ENCODE measurements at regions not wholly inside any gene's neighbourhood (a gene's known extent, or its start where the extent isn't known, plus 50 kb on each side); places are given as distances from the start of the nearest gene placed in this dataset.

- intact Hi-C loops (cut with micrococcal nuclease; ENCODE audit: unreplicated experiment) = no loop called here
- Histone ChIP-seq H3K9me3 (0 out of 2 replicates have a peak, but pooled peaks cover under 1% of the 10 kb centered on the region), H3K36me3 (ENCODE audit: control insufficient read depth, insufficient read depth, low read length) (no peaks in the 10 kb centered on the region), H3K4me1 (no peaks in the 10 kb centered on the region), H3K4me3 (ENCODE audit: low read depth, low read length) (no peak overlapping the region), H3K27me3 (replicated peaks; ENCODE audit: control insufficient read depth, insufficient read depth, low read length) (no peaks in the 10 kb centered on the region)
- Mint-ChIP-seq H3K4me3 (ENCODE audit: unreplicated experiment) (no peak overlapping the region), H3K27me3 (ENCODE audit: insufficient read depth, unreplicated experiment) (no peaks in the 10 kb centered on the region), H3K4me1 (ENCODE audit: low read depth, unreplicated experiment) (no peaks in the 10 kb centered on the region), H3K27ac (ENCODE audit: unreplicated experiment) (no peak overlapping the region), H3K9me3 (ENCODE audit: unreplicated experiment) (no peaks in the 10 kb centered on the region), H3K36me3 (ENCODE audit: insufficient read depth, unreplicated experiment) (no peaks in the 10 kb centered on the region)
- CTCF ChIA-PET = no interaction called here
- DNase-seq = no peak
- POLR2A ChIA-PET = no interaction called here
- BruUV-seq (replicated peaks) = no TSS peak
- no peak for TF ChIP-seq CTCF (IDR thresholded peaks at IDR 0.05; ENCODE audit: insufficient read depth in 1 of 2, low read depth in 1 of 2, low read length in 1 of 2, severe bottlenecking in 1 of 2, unreplicated experiment in 1 of 2)
These were observed 938.5 kb upstream of the ACO1 start for GRCh38 chr9:31445960-31446359.

GRCh38 chr9:31467075-31467474 is 917.4 kb upstream of the ACO1 start:
- no peak for TF ChIP-seq CTCF (IDR thresholded peaks at IDR 0.05; ENCODE audit: insufficient read depth in 1 of 2, low read depth in 1 of 2, low read length in 1 of 2, severe bottlenecking in 1 of 2, unreplicated experiment in 1 of 2)
- no peaks in the 10 kb centered on the region for H3K9me3 ChIP-seq
- Mint-ChIP-seq H3K27ac (ENCODE audit: unreplicated experiment) (no peak overlapping the region), H3K9me3 (ENCODE audit: unreplicated experiment) (no peaks in the 10 kb centered on the region), H3K4me3 (ENCODE audit: unreplicated experiment) (no peak overlapping the region), H3K27me3 (ENCODE audit: insufficient read depth, unreplicated experiment) (peaks cover 12% of the 10 kb centered on the region), H3K36me3 (ENCODE audit: insufficient read depth, unreplicated experiment) (no peaks in the 10 kb centered on the region), H3K4me1 (ENCODE audit: low read depth, unreplicated experiment) (no peaks in the 10 kb centered on the region)
- ChIA-PET CTCF (no interaction called here), POLR2A (no interaction called here)
- H3K36me3 ChIP-seq (ENCODE audit: control insufficient read depth, insufficient read depth, low read length) = no peaks in the 10 kb centered on the region
- DNase-seq = no peak
- no TSS peak for BruUV-seq (replicated peaks)
- no peaks in the 10 kb centered on the region for H3K27me3 ChIP-seq (replicated peaks; ENCODE audit: control insufficient read depth, insufficient read depth, low read length)
- H3K4me3 ChIP-seq (ENCODE audit: low read depth, low read length) = no peak overlapping the region
- H3K4me1 ChIP-seq = no peaks in the 10 kb centered on the region
- intact Hi-C loops (cut with micrococcal nuclease; ENCODE audit: unreplicated experiment) = no loop called here

- no peaks in the 10 kb centered on the region for H3K27me3 ChIP-seq (replicated peaks; ENCODE audit: control insufficient read depth, insufficient read depth, low read length)
- no peaks in the 10 kb centered on the region for H3K4me1 ChIP-seq
- DNase-seq = no peak
- no peaks in the 10 kb centered on the region for H3K36me3 ChIP-seq (ENCODE audit: control insufficient read depth, insufficient read depth, low read length)
- H3K4me1 Mint-ChIP-seq (ENCODE audit: low read depth, unreplicated experiment) = no peaks in the 10 kb centered on the region
- no peaks in the 10 kb centered on the region for H3K9me3 Mint-ChIP-seq (ENCODE audit: unreplicated experiment)
- H3K27me3 Mint-ChIP-seq (ENCODE audit: insufficient read depth, unreplicated experiment) = peaks cover 14% of the 10 kb centered on the region
- no peak for TF ChIP-seq CTCF (IDR thresholded peaks at IDR 0.05; ENCODE audit: insufficient read depth in 1 of 2, low read depth in 1 of 2, low read length in 1 of 2, severe bottlenecking in 1 of 2, unreplicated experiment in 1 of 2)
- no peak overlapping the region for H3K27ac Mint-ChIP-seq (ENCODE audit: unreplicated experiment)
- H3K4me3 ChIP-seq (ENCODE audit: low read depth, low read length) = no peak overlapping the region
- H3K9me3 ChIP-seq = no peaks in the 10 kb centered on the region
- POLR2A ChIA-PET = no interaction called here
- CTCF ChIA-PET = no interaction called here
- intact Hi-C loops (cut with micrococcal nuclease; ENCODE audit: unreplicated experiment) = loop anchor here (10.0 kb wide), 1 partner anchor 345 kb away; no protein-coding TSS in a partner anchor
- no peak overlapping the region for H3K4me3 Mint-ChIP-seq (ENCODE audit: unreplicated experiment)
- H3K36me3 Mint-ChIP-seq (ENCODE audit: insufficient read depth, unreplicated experiment) = no peaks in the 10 kb centered on the region
- BruUV-seq (replicated peaks) = no TSS peak
These were observed 914.4 kb upstream of the ACO1 start for GRCh38 chr9:31470051-31470450.
